HUES6 (cell line): ENCODE measurements at regions not wholly inside any gene's neighbourhood (a gene's known extent, or its start where the extent isn't known, plus 50 kb on each side); places are given as distances from the start of the nearest gene placed in this dataset.

Experiments
- H3K27ac ChIP-seq: 2 replicates; pipeline ENCODE4 v1.7.0; 2013; ENCODE audit warnings: low read depth, mild to moderate bottlenecking, low read length, inconsistent platforms
- H3K27me3 ChIP-seq: 2 replicates; pipeline ENCODE4 v1.6.1; 2013; ENCODE audit warnings: low read length; ENCODE audit not compliant: control insufficient read depth, insufficient read depth
- H3K36me3 ChIP-seq: 2 replicates; pipeline ENCODE4 v1.6.1; 2013; ENCODE audit warnings: low read length; ENCODE audit not compliant: control insufficient read depth, insufficient read depth
- H3K4me1 ChIP-seq: 2 replicates; pipeline ENCODE4 v1.6.1; 2013; ENCODE audit warnings: low read length; ENCODE audit not compliant: control insufficient read depth, insufficient read depth
- H3K4me3 ChIP-seq: 2 replicates; pipeline ENCODE4 v1.5.1; 2013; ENCODE audit warnings: low read depth, low read length
- H3K9ac ChIP-seq: one replicate; pipeline ENCODE4 v1.6.1; 2013; ENCODE audit warnings: mild to moderate bottlenecking, low read length
- H3K9me3 ChIP-seq: 2 replicates; pipeline ENCODE4 v1.6.1; 2013; ENCODE audit warnings: low read depth, low read length; ENCODE audit not compliant: control insufficient read depth, insufficient read depth

DNA sequence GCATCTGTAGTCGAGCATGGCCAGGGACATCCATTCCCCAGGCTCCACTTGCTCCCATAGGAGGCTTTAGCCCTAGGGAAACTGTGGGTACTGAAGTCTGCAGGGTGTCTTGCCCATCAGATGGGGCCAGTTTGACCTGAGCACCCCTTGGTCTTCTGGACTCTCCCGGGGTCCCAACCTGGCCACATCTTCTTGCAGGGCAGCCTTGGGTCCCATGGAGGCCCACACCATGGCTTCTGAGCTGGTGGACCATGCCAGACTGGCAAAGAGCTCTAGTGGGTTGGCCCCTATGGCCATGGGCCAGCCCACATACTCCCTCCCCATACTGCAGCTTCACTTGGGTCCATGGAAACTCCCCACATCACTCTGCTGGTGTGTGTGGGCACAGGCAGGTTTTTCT is 154.4 kb upstream of the PRLR start:
- Histone ChIP-seq H3K36me3 (no peaks in the 10 kb centered on the region), H3K9me3 (no peaks in the 10 kb centered on the region), H3K4me1 (no peaks in the 10 kb centered on the region), H3K27me3 (no peaks in the 10 kb centered on the region), H3K27ac (no peak overlapping the region), H3K9ac (no peak overlapping the region), H3K4me3 (no peak overlapping the region)

DNA sequence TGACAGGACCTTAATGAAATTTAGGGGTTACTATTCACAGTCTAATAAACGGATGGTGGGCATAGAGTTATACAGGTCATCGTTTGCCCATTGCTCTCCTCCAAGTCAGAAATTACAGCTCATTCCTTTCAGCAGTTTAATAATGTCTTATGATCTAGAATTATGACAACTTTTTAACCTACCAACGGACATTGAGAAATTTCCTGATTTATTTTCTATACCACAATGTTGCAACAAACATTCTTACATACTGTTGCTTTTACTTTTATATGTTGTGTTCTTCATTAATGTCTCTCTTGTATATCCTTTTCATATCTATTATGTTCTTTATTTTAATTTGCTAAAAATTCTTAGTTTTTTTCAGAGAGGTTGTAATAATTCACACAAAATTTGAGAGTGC is 152.8 kb upstream of the PRLR start:
- H3K4me1 ChIP-seq = no peaks in the 10 kb centered on the region
- no peaks in the 10 kb centered on the region for H3K27me3 ChIP-seq
- no peak overlapping the region for H3K27ac ChIP-seq
- H3K36me3 ChIP-seq = no peaks in the 10 kb centered on the region
- H3K9me3 ChIP-seq = no peaks in the 10 kb centered on the region
- H3K9ac ChIP-seq = no peak overlapping the region
- H3K4me3 ChIP-seq = no peak overlapping the region

- Histone ChIP-seq H3K4me1 (no peaks in the 10 kb centered on the region), H3K36me3 (no peaks in the 10 kb centered on the region), H3K9ac (no peak overlapping the region), H3K9me3 (no peaks in the 10 kb centered on the region), H3K27ac (no peak overlapping the region), H3K4me3 (no peak overlapping the region), H3K27me3 (no peaks in the 10 kb centered on the region)
These were observed 147.4 kb upstream of the PRLR start for GRCh38 chr5:35377653-35378052.

GRCh38 chr5:35374584-35374983 is 144.3 kb upstream of the PRLR start:
- no peak overlapping the region for H3K9ac ChIP-seq
- no peak overlapping the region for H3K27ac ChIP-seq
- no peak overlapping the region for H3K4me3 ChIP-seq
- no peaks in the 10 kb centered on the region for H3K9me3 ChIP-seq
- H3K27me3 ChIP-seq = no peaks in the 10 kb centered on the region
- H3K36me3 ChIP-seq = no peaks in the 10 kb centered on the region
- H3K4me1 ChIP-seq = no peaks in the 10 kb centered on the region

GRCh38 chr5:35373249-35373648 is 143.0 kb upstream of the PRLR start:
- Histone ChIP-seq H3K27me3 (no peaks in the 10 kb centered on the region), H3K27ac (no peak overlapping the region), H3K9me3 (no peaks in the 10 kb centered on the region), H3K9ac (no peak overlapping the region), H3K36me3 (no peaks in the 10 kb centered on the region), H3K4me3 (no peak overlapping the region), H3K4me1 (no peaks in the 10 kb centered on the region)

GRCh38 chr5:35372482-35372881 is 142.2 kb upstream of the PRLR start:
- H3K27me3 ChIP-seq = no peaks in the 10 kb centered on the region
- no peaks in the 10 kb centered on the region for H3K9me3 ChIP-seq
- no peaks in the 10 kb centered on the region for H3K4me1 ChIP-seq
- H3K9ac ChIP-seq = no peak overlapping the region
- no peak overlapping the region for H3K27ac ChIP-seq
- no peak overlapping the region for H3K4me3 ChIP-seq
- H3K36me3 ChIP-seq = no peaks in the 10 kb centered on the region

DNA sequence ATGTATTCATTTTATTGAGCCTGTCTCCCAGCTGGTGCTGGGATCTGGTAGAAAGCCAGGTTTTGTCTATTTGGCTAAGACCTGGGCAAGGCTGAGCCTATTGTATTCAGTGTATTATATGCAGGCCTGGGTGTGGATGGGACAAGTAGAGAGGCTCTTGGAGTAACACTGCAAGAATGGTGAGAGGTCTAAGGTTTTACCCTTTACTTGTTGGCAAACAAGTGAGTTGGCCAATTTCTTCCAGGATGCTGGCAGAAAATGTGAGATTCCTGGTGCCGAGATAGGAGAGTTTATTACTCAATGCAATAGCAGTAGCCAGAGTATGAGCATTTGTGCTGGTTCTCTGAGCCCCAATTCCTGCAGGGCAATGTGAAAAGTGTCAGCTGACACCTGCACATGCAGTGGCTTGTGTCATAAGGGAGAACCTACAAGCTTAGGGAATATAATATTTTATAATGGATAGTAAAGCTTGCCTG is 141.7 kb upstream of the PRLR start:
- Histone ChIP-seq H3K9me3 (no peaks in the 10 kb centered on the region), H3K9ac (no peak overlapping the region), H3K4me1 (no peaks in the 10 kb centered on the region), H3K4me3 (no peak overlapping the region), H3K27me3 (no peaks in the 10 kb centered on the region), H3K36me3 (no peaks in the 10 kb centered on the region), H3K27ac (no peak overlapping the region)

DNA sequence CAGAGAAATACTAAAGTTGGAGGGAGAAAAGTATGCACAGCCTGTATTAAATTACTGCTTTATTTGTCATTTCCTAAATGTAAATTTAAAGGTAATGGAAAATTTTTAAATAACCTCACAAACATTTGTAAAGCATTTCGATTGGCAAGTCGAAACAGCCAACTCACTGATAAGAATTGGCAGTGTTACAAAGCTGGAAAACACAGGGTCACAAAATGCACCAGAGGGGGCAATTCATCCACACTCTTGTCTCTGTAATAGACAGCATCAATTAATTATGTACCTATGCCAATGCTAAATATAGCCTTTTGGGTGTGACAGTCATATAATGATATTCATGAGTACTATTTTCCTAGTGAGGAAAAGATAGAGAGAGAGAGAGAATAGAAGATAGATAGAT is 140.6 kb upstream of the PRLR start:
- Histone ChIP-seq H3K9me3 (no peaks in the 10 kb centered on the region), H3K27ac (no peak overlapping the region), H3K4me1 (no peaks in the 10 kb centered on the region), H3K9ac (no peak overlapping the region), H3K4me3 (no peak overlapping the region), H3K36me3 (no peaks in the 10 kb centered on the region), H3K27me3 (no peaks in the 10 kb centered on the region)

GRCh38 chr5:35369965-35370790 is 139.9 kb upstream of the PRLR start:
- Histone ChIP-seq H3K9me3 (no peaks in the 10 kb centered on the region), H3K9ac (no peak overlapping the region), H3K27me3 (no peaks in the 10 kb centered on the region)

GRCh38 chr5:35367526-35367925 is 137.2 kb upstream of the PRLR start:
- no peaks in the 10 kb centered on the region for H3K27me3 ChIP-seq
- no peak overlapping the region for H3K4me3 ChIP-seq
- no peaks in the 10 kb centered on the region for H3K36me3 ChIP-seq
- no peaks in the 10 kb centered on the region for H3K4me1 ChIP-seq
- no peak overlapping the region for H3K9ac ChIP-seq
- H3K9me3 ChIP-seq = no peaks in the 10 kb centered on the region
- H3K27ac ChIP-seq = no peak overlapping the region

More at GRCh38 chr5:35369965-35370790, 139.9 kb upstream of the PRLR start:
- Histone ChIP-seq H3K4me3 (no peak overlapping the region), H3K36me3 (no peaks in the 10 kb centered on the region), H3K27ac (no peak overlapping the region), H3K4me1 (no peaks in the 10 kb centered on the region)

DNA sequence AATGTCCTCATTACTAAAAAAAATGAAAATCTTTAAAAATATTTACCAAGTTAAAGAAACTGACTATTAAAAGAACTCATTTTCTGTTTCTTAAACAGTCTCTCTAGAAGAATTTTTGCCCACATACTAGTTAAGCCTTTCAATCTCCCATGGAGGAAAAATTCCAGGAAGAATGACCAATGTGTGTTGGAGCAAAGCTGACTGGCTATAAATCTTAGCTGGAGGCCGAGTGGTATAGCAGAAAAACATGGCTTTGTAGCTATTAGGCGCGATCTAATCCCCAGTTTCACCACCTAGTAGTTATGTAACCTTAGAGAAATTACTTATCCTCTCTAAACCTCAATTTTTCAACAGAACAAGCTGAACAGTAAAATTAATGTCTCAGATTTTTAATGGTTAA is 135.5 kb upstream of the PRLR start:
- H3K27me3 ChIP-seq = no peaks in the 10 kb centered on the region
- no peak overlapping the region for H3K4me3 ChIP-seq
- H3K9me3 ChIP-seq = no peaks in the 10 kb centered on the region
- H3K27ac ChIP-seq = no peak overlapping the region
- H3K9ac ChIP-seq = no peak overlapping the region
- H3K36me3 ChIP-seq = no peaks in the 10 kb centered on the region
- H3K4me1 ChIP-seq = no peaks in the 10 kb centered on the region
